ENCODE measurements at regions not wholly inside any gene's neighbourhood (a gene's known extent, or its start where the extent isn't known, plus 50 kb on each side); places are given as distances from the start of the nearest gene placed in this dataset.

DNA sequence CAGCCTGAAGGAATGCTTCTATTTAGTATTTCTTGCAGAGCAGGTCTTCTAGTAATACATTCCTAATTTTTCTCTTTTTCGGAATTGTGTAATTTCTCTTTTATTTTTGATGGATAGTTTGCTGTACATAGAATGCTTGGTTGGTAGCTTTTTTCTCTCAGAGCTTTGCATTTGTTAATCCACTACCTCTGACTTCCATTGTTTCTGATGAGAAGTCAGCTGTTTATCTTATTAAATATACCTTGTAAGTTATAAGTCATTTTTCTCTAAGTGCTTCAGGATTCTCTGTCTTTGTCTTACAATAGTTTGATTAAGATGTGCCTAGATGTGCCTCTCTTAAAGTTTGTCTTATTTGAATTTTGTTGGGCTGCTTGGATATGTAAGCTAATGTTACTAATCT is 101.9 kb downstream of the HTR1A start:
- TF ChIP-seq, protein P1, sequence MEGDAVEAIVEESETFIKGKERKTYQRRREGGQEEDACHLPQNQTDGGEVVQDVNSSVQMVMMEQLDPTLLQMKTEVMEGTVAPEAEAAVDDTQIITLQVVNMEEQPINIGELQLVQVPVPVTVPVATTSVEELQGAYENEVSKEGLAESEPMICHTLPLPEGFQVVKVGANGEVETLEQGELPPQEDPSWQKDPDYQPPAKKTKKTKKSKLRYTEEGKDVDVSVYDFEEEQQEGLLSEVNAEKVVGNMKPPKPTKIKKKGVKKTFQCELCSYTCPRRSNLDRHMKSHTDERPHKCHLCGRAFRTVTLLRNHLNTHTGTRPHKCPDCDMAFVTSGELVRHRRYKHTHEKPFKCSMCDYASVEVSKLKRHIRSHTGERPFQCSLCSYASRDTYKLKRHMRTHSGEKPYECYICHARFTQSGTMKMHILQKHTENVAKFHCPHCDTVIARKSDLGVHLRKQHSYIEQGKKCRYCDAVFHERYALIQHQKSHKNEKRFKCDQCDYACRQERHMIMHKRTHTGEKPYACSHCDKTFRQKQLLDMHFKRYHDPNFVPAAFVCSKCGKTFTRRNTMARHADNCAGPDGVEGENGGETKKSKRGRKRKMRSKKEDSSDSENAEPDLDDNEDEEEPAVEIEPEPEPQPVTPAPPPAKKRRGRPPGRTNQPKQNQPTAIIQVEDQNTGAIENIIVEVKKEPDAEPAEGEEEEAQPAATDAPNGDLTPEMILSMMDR (IDR thresholded peaks at IDR 0.05; ENCODE audit: control extremely low read depth in 1 of 3, insufficient read depth in 1 of 3, low read depth in 1 of 3, low read length in 3 of 3): no peak
- no peak for TF ChIP-seq YY1 (IDR thresholded peaks at IDR 0.05; ENCODE audit: low read depth, low read length)
- TF ChIP-seq, protein P2, sequence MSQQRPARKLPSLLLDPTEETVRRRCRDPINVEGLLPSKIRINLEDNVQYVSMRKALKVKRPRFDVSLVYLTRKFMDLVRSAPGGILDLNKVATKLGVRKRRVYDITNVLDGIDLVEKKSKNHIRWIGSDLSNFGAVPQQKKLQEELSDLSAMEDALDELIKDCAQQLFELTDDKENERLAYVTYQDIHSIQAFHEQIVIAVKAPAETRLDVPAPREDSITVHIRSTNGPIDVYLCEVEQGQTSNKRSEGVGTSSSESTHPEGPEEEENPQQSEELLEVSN (IDR thresholded peaks at IDR 0.05): no peak
- TF ChIP-seq EZH2 (IDR thresholded peaks at IDR 0.05; ENCODE audit: low read depth, low read length, severe bottlenecking): no peak
- TF ChIP-seq POLR2A (IDR thresholded peaks at IDR 0.05; ENCODE audit: control extremely low read depth in 1 of 2, low read depth in 2 of 2, low read length in 2 of 2): no peak
- no peak for TF ChIP-seq CBX5 (IDR thresholded peaks at IDR 0.05; ENCODE audit: low read depth, low read length)
- no peak for TF ChIP-seq SIN3A (conservative IDR thresholded peaks at IDR 0.05 in 1 of 2, IDR thresholded peaks at IDR 0.05 in 1 of 2; ENCODE audit: low read depth in 1 of 2, low read length in 2 of 2)
- TF ChIP-seq, protein P3, sequence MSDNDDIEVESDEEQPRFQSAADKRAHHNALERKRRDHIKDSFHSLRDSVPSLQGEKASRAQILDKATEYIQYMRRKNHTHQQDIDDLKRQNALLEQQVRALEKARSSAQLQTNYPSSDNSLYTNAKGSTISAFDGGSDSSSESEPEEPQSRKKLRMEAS (IDR thresholded peaks at IDR 0.05): no peak

All from H1 (cell line).